ENCODE measurements at regions not wholly inside any gene's neighbourhood (a gene's known extent, or its start where the extent isn't known, plus 50 kb on each side); places are given as distances from the start of the nearest gene placed in this dataset.

- H2AFZ ChIP-seq (replicated peaks; ENCODE audit: low read length, poor library complexity) = no peak overlapping the region
- CTCF ChIA-PET = no interaction called here
These were observed 113.7 kb upstream of the SGCG start for GRCh38 chr13:23067129-23067528.

More at GRCh38 chr13:23067129-23067528, 113.7 kb upstream of the SGCG start:
- 0 out of 2 replicates have a peak, but pooled peaks cover 1% of the 10 kb centered on the region for H3K4me1 ChIP-seq (ENCODE audit: control insufficient read depth, insufficient read depth, low read length)
- H2BK120ac ChIP-seq (ENCODE audit: low read depth, low read length) = no peak overlapping the region
- H3K56ac ChIP-seq (ENCODE audit: extremely low read depth, insufficient read depth, low read length) = no peak overlapping the region
- H2BK15ac ChIP-seq (ENCODE audit: low read depth, low read length) = no peak overlapping the region
- no peak overlapping the region for H2AK5ac ChIP-seq (ENCODE audit: low read depth, low read length)
- no peak overlapping the region for H3K14ac ChIP-seq (replicated peaks; ENCODE audit: low read depth, low read length)
- intact Hi-C loops (cut with micrococcal nuclease) (no loop called here), in situ Hi-C loops (cut with MboI; ENCODE audit: low sequenced_read_pairs) (no loop called here), dilution Hi-C loops (cut with HindIII; ENCODE audit: low sequenced_read_pairs, unreplicated experiment) (no loop called here)
- POLR2A ChIA-PET (ENCODE audit: unreplicated experiment) = no interaction called here
- H2BK5ac ChIP-seq (ENCODE audit: low read depth, low read length, poor library complexity, severe bottlenecking) = no peak overlapping the region
- H3K36me3 ChIP-seq (ENCODE audit: control insufficient read depth, insufficient read depth, low read length) = no peaks in the 10 kb centered on the region
- no peaks in the 10 kb centered on the region for H3K9me1 ChIP-seq (ENCODE audit: insufficient read depth, low read length)
- H2BK20ac ChIP-seq (ENCODE audit: low read depth, low read length) = no peak overlapping the region
- H4K20me1 ChIP-seq (ENCODE audit: insufficient read depth, low read length) = no peaks in the 10 kb centered on the region
- H3K27me3 ChIP-seq (ENCODE audit: control insufficient read depth, insufficient read depth, low read length) = no peaks in the 10 kb centered on the region
- H4K91ac ChIP-seq (ENCODE audit: insufficient read depth, low read depth, low read length) = no peak overlapping the region
- H3K23ac ChIP-seq (ENCODE audit: low read depth, low read length) = no peak overlapping the region
- H3K18ac ChIP-seq (ENCODE audit: low read depth, low read length) = no peak overlapping the region
- H4K5ac ChIP-seq (ENCODE audit: low read depth, low read length) = no peak overlapping the region
- H3K9me3 ChIP-seq (ENCODE audit: control insufficient read depth, insufficient read depth, low read length) = no peaks in the 10 kb centered on the region; the same call in 1 of the 2 replicates
- TF ChIP-seq ELK1 (IDR thresholded peaks at IDR 0.05; ENCODE audit: borderline replicate concordance, low read depth, low read length) = no peak
- TF ChIP-seq MAFK (IDR thresholded peaks at IDR 0.05; ENCODE audit: low read depth, low read length) = peak; percentile 59
- no peak overlapping the region for H3K4me2 ChIP-seq (ENCODE audit: low read depth, low read length)
- BruUV-seq (replicated peaks) = no TSS peak
- no peak overlapping the region for H3K27ac ChIP-seq (ENCODE audit: insufficient read depth, low read length)
- DNase-seq (no peak), ATAC-seq (ENCODE audit: low read depth) (no peak)
- H3K79me1 ChIP-seq (ENCODE audit: low read depth in 1 of 2, low read length in 2 of 2) = no peaks in the 10 kb centered on the region
- WGBS, 2 experiments (ENCODE audit: extremely low coverage in 2 of 2, insufficient read length in 1 of 2) = no CpG with 5 or more reads among the region's 5 CpGs
- H3K4ac ChIP-seq (ENCODE audit: low read depth, low read length) = no peak overlapping the region
- no peak overlapping the region for H3K9ac ChIP-seq (ENCODE audit: low read depth, low read length)
- H2AK9ac ChIP-seq (replicated peaks; ENCODE audit: low read depth, low read length, poor library complexity) = no peak overlapping the region
- H3K4me3 ChIP-seq (ENCODE audit: insufficient read depth, low read depth, low read length) = no peak overlapping the region
- H4K8ac ChIP-seq (ENCODE audit: low read depth in 2 of 2, low read length in 2 of 2) = no peak overlapping the region
